GM10248 (cell line): ENCODE measurements at regions not wholly inside any gene's neighbourhood (a gene's known extent, or its start where the extent isn't known, plus 50 kb on each side); places are given as distances from the start of the nearest gene placed in this dataset.

Source experiments
- CTCF ChIA-PET: fragments of 300-600 bp; sonication (Branson Sonifier 250); formaldehyde crosslinking; extraction: SDS; loops from one replicate; lab custom pipeline; 2021; ENCODE audit warnings: antibody characterized with exemption; lab: Yijun Ruan, JAX
- POLR2A ChIA-PET: fragments of 350-650 bp; sonication (Branson Sonifier 250); formaldehyde crosslinking; extraction: SDS; loops from one replicate; lab custom pipeline; 2020; ENCODE audit warnings: antibody characterized with exemption; lab: Yijun Ruan, JAX
- DNase-seq: peaks from one replicate; pipeline ENCODE4 v3.0.0; 2012; ENCODE audit errors: extremely low spot score
- TF ChIP-seq, protein P1 (sequence below): IDR thresholded peaks from 2 replicates; pipeline ENCODE4 v1.5.1; 2012; ENCODE audit warnings: mild to moderate bottlenecking, low read depth; ENCODE audit errors: extremely low read depth, missing control alignments, control extremely low read depth

DNA sequence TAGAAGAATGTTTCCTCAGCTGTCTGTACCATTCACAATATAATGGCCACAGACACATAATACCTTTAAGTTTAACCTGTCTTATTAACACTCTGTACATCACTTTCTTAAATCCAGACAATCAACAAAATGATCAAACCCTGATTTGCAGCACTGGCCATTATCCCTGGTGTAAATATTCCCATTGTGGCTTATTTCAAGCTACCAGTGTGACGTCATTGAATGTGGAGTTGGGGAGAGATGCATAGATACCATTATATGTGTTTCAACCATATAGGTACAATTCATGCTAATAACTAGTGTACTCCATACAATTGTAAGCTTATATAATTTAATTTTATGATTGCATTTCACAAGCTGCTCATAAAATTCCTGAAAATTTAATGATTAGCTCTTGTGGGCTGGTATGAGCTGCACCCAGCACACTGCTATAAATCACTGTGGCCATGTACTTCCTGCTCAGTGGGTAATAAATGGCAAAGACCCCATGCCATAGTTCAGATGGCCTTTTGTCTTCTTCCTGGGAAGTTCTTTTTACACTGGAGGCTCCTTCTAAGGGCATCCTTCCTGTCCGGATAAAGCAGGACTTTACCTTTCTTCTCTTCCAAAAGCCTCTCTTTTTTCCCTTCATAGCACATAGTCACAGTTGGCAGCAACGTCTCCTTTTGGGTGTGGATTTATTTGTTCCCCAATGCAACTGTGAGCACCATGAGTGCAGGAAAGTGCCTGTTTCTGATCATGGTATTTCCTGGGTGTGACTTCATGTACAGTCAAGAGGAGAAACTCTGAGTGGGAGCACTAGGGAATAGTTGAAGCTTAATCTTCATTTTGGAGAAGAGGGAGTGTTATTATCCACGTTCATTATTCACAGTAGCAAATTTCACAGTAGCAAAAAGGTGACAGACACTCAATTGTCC is 87.8 kb downstream of the MIAT start:
- ChIA-PET CTCF (interaction anchor here (1.3 to 2.0 kb wide), 3 partner anchors 10 to 14 kb away, joined by 3 to 5 read pairs (median 4); no protein-coding TSS in a partner anchor), POLR2A (no interaction called here)
- TF ChIP-seq, protein P1, sequence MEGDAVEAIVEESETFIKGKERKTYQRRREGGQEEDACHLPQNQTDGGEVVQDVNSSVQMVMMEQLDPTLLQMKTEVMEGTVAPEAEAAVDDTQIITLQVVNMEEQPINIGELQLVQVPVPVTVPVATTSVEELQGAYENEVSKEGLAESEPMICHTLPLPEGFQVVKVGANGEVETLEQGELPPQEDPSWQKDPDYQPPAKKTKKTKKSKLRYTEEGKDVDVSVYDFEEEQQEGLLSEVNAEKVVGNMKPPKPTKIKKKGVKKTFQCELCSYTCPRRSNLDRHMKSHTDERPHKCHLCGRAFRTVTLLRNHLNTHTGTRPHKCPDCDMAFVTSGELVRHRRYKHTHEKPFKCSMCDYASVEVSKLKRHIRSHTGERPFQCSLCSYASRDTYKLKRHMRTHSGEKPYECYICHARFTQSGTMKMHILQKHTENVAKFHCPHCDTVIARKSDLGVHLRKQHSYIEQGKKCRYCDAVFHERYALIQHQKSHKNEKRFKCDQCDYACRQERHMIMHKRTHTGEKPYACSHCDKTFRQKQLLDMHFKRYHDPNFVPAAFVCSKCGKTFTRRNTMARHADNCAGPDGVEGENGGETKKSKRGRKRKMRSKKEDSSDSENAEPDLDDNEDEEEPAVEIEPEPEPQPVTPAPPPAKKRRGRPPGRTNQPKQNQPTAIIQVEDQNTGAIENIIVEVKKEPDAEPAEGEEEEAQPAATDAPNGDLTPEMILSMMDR, result no peak
- no peak for DNase-seq

DNA sequence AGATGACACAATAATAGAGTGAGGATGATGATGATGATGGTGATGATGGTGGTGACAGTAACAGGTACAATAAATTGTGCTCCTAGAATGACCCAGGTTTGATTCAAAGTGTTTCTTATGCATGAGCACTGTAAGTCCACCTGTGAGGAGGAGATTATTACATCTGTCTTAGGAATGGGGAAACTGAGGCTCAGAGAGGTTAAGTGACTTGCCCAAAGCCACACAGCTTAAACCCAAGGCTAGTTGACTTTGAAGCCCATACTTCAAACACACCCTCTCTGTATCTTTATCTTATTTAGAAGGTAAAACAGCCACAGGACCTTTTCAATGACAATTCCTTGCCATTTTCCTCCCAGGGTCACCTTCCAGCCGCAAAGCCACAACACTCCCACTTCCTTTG is 88.9 kb downstream of the MIAT start:
- DNase-seq, result no peak
- CTCF ChIA-PET, result no interaction called here
- TF ChIP-seq, protein P1, result no peak
- POLR2A ChIA-PET, result no interaction called here

DNA sequence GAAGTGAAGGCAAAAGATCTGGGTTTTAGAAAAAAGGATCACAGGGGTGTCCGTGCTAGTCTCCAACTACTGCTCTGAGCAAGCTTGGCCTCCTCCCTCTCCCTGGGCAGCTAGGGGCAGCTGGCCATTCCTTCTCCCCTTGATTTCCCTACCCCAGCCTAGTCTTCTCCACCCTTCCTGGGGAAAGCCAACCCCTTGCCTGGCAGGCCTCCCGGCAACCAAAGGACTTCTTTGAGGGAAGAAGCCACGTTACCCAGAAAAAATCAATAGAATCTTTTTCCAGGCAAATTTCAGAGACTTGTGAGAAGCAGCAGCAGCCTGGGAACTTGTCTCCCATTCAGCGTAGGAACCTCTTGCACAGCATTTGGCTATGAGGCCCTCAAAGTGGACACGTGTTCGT is 91.5 kb downstream of the MIAT start:
- TF ChIP-seq, protein P1, result no peak
- no peak for DNase-seq
- ChIA-PET CTCF (no interaction called here), POLR2A (no interaction called here)

DNA sequence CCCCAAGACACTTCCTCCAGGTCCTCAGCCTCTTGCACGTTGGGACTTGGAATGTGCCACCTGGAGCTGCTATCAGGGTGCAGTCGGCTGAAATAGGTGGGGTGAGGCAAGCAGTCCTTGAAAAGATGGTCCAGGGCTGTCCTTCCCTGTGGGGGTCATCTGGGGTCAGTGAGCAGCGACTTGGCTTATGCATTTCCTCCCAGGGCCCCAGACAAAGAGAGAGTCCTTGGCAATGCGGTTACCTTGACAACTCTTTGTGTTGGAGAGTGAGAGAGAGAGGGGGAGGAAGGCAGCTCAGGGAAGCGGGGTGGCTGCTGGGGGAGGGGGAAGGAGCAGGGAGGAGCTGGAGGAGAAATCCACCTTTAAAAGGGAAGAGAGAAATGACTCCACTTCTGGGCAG is 93.8 kb downstream of the MIAT start:
- POLR2A ChIA-PET, result no interaction called here
- no peak for DNase-seq
- CTCF ChIA-PET, result interaction anchor here (1.7 kb wide), 1 partner anchor 11 kb away, joined by 3 read pairs; no protein-coding TSS in a partner anchor

DNA sequence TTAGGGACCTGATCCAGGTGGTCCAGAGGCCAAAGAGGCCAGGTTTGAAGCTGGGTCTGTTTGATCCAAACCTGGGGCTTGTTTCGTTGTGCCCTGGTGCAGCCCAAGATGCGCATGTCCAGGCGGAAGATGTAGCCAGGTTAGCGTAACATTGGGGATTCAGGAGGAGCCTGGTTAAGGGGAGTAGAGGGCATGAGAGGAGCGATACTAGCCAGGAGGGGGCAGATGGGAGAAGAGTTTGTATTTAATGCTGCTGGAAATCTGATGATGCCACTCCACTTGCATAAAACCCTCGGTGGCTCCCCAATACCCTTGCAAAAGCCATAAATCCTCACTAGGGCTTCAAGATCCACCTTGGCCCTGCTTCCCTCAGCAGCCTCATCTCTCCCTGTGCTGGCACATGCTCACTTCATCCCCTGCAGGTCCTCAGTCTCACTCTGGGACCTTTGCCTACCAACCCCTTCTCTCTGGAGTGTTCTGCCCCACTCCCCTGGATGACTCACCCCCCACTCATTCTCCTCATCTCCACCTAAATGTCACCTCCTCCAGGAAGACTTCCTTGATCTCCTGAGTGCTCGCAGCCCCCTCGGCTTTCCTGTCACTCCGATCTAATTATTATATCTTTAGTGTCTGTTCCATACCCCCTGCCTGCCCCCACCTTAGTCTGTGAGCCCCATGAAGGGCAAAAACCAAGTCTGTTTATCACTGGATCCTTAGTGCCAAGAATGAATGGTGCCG is 95.9 kb downstream of the MIAT start:
- TF ChIP-seq, protein P1, result no peak
- CTCF ChIA-PET, result no interaction called here
- no peak for DNase-seq
- POLR2A ChIA-PET, result no interaction called here

More for the DNA sequence above, 93.8 kb downstream of the MIAT start:
- TF ChIP-seq, protein P1, result no peak

DNA sequence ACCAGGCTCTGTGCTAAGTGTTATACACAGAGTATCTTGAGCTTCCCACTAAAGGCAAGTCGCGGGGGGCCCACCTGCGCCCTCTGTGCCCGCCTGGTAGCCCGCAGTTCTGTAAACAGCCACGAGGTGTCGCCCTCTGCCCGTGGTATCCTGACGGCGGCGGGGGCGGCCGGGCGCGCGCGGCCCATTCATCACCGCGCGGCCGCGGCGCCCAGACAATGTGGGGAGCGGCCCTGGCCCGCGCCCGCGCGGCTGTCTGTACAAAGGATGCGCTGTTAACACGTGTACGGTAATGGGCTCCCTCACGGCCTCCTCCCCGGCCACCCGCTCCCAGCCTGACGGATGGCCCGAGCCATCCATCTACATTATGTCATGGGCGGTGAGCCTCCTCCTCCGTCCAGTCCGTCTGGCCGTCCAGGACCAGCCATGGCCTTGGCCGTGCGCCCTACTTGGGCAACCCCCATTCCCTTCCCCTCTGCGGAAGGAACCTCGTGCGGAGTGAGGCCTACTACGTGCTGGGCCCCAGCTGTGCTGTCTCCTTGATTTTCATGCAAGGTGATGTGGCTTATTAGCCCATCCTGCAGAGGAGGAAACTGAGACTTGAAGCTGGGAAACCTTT is 99.4 kb downstream of the MIAT start:
- POLR2A ChIA-PET, result no interaction called here
- TF ChIP-seq, protein P1, result peak; percentile 45

More for the DNA sequence above, 99.4 kb downstream of the MIAT start:
- DNase-seq, result peak; percentile 78
- CTCF ChIA-PET, result interaction anchor here (0.6 to 1.6 kb wide), 5 partner anchors 12 to 75 kb away, joined by 3 to 5 read pairs (median 3); no protein-coding TSS in a partner anchor
